Inferior parietal cortex (tissue), 1 donor: ENCODE measurements at regions not wholly inside any gene's neighbourhood (a gene's known extent, or its start where the extent isn't known, plus 50 kb on each side); places are given as distances from the start of the nearest gene placed in this dataset.
"Not testable (repeated sequence)": the region's sequence is repeated elsewhere in the genome, so short reads cannot be mapped to it uniquely, and the experiment has no call there.

Experiments
- DNase-seq: peaks from one replicate; pipeline ENCODE4 v3.0.0-alpha.2; 2016; ENCODE audit errors: extremely low spot score

- no peak for DNase-seq
These were observed 147.5 kb upstream of the PIK3R1 start for GRCh38 chr5:68067976-68068603.

- no peak for DNase-seq
These were observed 148.3 kb upstream of the PIK3R1 start for GRCh38 chr5:68067291-68067690.

- DNase-seq, result no peak
These were observed 149.1 kb upstream of the PIK3R1 start for GRCh38 chr5:68066277-68066955.

- not testable (repeated sequence) for DNase-seq
These were observed 150.2 kb upstream of the PIK3R1 start for GRCh38 chr5:68065321-68065720.

GRCh38 chr5:68060382-68060781, 155.2 kb upstream of the PIK3R1 start:
- no peak for DNase-seq

- no peak for DNase-seq
These were observed 158.4 kb upstream of the PIK3R1 start for GRCh38 chr5:68057191-68057590.

GRCh38 chr5:68055686-68056085, 159.9 kb upstream of the PIK3R1 start:
- no peak for DNase-seq

- DNase-seq, result no peak
These were observed 160.9 kb upstream of the PIK3R1 start for GRCh38 chr5:68054638-68055037.

GRCh38 chr5:68053202-68053601, 162.4 kb upstream of the PIK3R1 start:
- DNase-seq, result no peak

GRCh38 chr5:68049053-68049713, 166.4 kb upstream of the PIK3R1 start:
- DNase-seq, result no peak

GRCh38 chr5:68048516-68048915, 167.0 kb upstream of the PIK3R1 start:
- DNase-seq, result no peak

GRCh38 chr5:68048054-68048453, 167.5 kb upstream of the PIK3R1 start:
- not testable (repeated sequence) for DNase-seq

GRCh38 chr5:68047035-68047434, 168.5 kb upstream of the PIK3R1 start:
- DNase-seq, result no peak

- DNase-seq, result no peak
These were observed 169.1 kb upstream of the PIK3R1 start for GRCh38 chr5:68046445-68046844.

GRCh38 chr5:68041293-68041692, 174.3 kb upstream of the PIK3R1 start:
- no peak for DNase-seq

GRCh38 chr5:68037546-68037945, 178.0 kb upstream of the PIK3R1 start:
- DNase-seq, result no peak

GRCh38 chr5:68033961-68034571, 181.5 kb upstream of the PIK3R1 start:
- no peak for DNase-seq

GRCh38 chr5:68033029-68033428, 182.5 kb upstream of the PIK3R1 start:
- no peak for DNase-seq

GRCh38 chr5:68032216-68032762, 183.3 kb upstream of the PIK3R1 start:
- DNase-seq, result no peak

GRCh38 chr5:68028131-68028727, 187.3 kb upstream of the PIK3R1 start:
- no peak for DNase-seq

GRCh38 chr5:68027519-68027918, 188.0 kb upstream of the PIK3R1 start:
- no peak for DNase-seq
